Uterus (tissue), 3 donors: ENCODE measurements at regions not wholly inside any gene's neighbourhood (a gene's known extent, or its start where the extent isn't known, plus 50 kb on each side); places are given as distances from the start of the nearest gene placed in this dataset.

Experiments
- DNase-seq, 2 donors: peaks; one replicate each; pipeline ENCODE4 v3.0.0-alpha.2; 2019 to 2020
- H3K27ac ChIP-seq, 2 donors: fragments of 200-600 bp; sonication (generic); 1 replicate in 1 of 2; 2 replicates in 1 of 2; pipeline ENCODE4 v1.5.1; 2016 to 2018
- H3K27me3 ChIP-seq, 2 donors: fragments of 200-600 bp; sonication (generic); one replicate each; pipeline ENCODE4 v1.5.1; 2018 to 2019; ENCODE audit warnings: control low read depth in 1 of 2
- H3K36me3 ChIP-seq, 2 donors: fragments of 200-600 bp; sonication (generic); one replicate each; pipeline ENCODE4 v1.5.1; 2019; ENCODE audit warnings: control low read depth in 1 of 2
- H3K4me1 ChIP-seq, 2 donors: fragments of 200-600 bp; sonication (generic); one replicate each; pipeline ENCODE4 v1.5.1; 2018 to 2019; ENCODE audit warnings: control low read depth in 1 of 2
- H3K4me3 ChIP-seq, 2 donors: fragments of 200-600 bp; sonication (generic); 1 replicate in 1 of 2; 2 replicates in 1 of 2; pipeline ENCODE4 v1.5.1; 2018 to 2019; ENCODE audit warnings: mild to moderate bottlenecking in 1 of 2
- H3K9me3 ChIP-seq, 2 donors: fragments of 200-600 bp; sonication (generic); one replicate each; pipeline ENCODE4 v1.5.1; 2019; ENCODE audit warnings: control low read depth in 1 of 2
- CTCF ChIP-seq, 4 experiments: fragments of 200-600 bp in 2 of 4; fragments of 450-650 bp in 2 of 4; sonication (generic) in 2 of 4; IDR thresholded peaks; one replicate each; pipeline ENCODE4 v1.5.1; 2016 to 2019; ENCODE audit warnings: antibody characterized with exemption in 4 of 4, mild to moderate bottlenecking in 2 of 4, moderate library complexity in 1 of 4
- POLR2A ChIP-seq, 2 donors: fragments of 450-650 bp; IDR thresholded peaks; one replicate each; pipeline ENCODE4 v1.6.1; 2016; ENCODE audit warnings: antibody characterized with exemption in 2 of 2, mild to moderate bottlenecking in 1 of 2, moderate library complexity in 1 of 2
- intact Hi-C: fragments of 100-400 bp; cut with DNase I; formaldehyde crosslinking; loops from one replicate; pipeline ENCODE4 v1.15.1; 2023; ENCODE audit warnings: low total_unique reads
- donor health status: DM: yes; HTN: yes; CAD: no.

GRCh38 chr3:69675786-69676530 lies 63.3 kb upstream of the MITF start:
- no peaks in the 10 kb centered on the region for H3K27me3 ChIP-seq
- DNase-seq: no peak
- no peaks in the 10 kb centered on the region for H3K9me3 ChIP-seq
- no peaks in the 10 kb centered on the region for H3K4me1 ChIP-seq
- H3K36me3 ChIP-seq: no peaks in the 10 kb centered on the region
- H3K4me3 ChIP-seq: no peak overlapping the region
- intact Hi-C loops: loop anchor here (10.0 kb wide), 1 partner anchor 511 kb away; no protein-coding TSS in a partner anchor
- TF ChIP-seq CTCF (IDR thresholded peaks at IDR 0.05): no peak
- TF ChIP-seq POLR2A (IDR thresholded peaks at IDR 0.05): no peak
- no peak overlapping the region for H3K27ac ChIP-seq

GRCh38 chr3:69674752-69675151 lies 64.5 kb upstream of the MITF start:
- H3K9me3 ChIP-seq: no peaks in the 10 kb centered on the region
- no peak overlapping the region for H3K27ac ChIP-seq
- no peaks in the 10 kb centered on the region for H3K4me1 ChIP-seq
- intact Hi-C loops: loop anchor here (10.0 kb wide), 1 partner anchor 510 kb away; no protein-coding TSS in a partner anchor
- TF ChIP-seq CTCF (IDR thresholded peaks at IDR 0.05) (no peak), POLR2A (IDR thresholded peaks at IDR 0.05) (no peak)
- H3K4me3 ChIP-seq: no peak overlapping the region
- no peaks in the 10 kb centered on the region for H3K27me3 ChIP-seq
- DNase-seq: no peak
- no peaks in the 10 kb centered on the region for H3K36me3 ChIP-seq

GRCh38 chr3:69671082-69671952 lies 67.9 kb upstream of the MITF start:
- no peaks in the 10 kb centered on the region for H3K4me1 ChIP-seq
- TF ChIP-seq CTCF (IDR thresholded peaks at IDR 0.05): peak; percentile 65 to 86 (median 79)
- no peak for TF ChIP-seq POLR2A (IDR thresholded peaks at IDR 0.05)
- H3K36me3 ChIP-seq: no peaks in the 10 kb centered on the region
- peak; percentile 45 to 61 for DNase-seq
- H3K27ac ChIP-seq: peak overlapping the region; percentile 14 to 48
- no peaks in the 10 kb centered on the region for H3K27me3 ChIP-seq
- H3K9me3 ChIP-seq: no peaks in the 10 kb centered on the region
- intact Hi-C loops: loop anchor here (10.0 kb wide), 1 partner anchor 507 kb away; no protein-coding TSS in a partner anchor
- no peak overlapping the region for H3K4me3 ChIP-seq

- H3K36me3 ChIP-seq: no peaks in the 10 kb centered on the region
- no peaks in the 10 kb centered on the region for H3K4me1 ChIP-seq
- TF ChIP-seq POLR2A (IDR thresholded peaks at IDR 0.05) (no peak), CTCF (IDR thresholded peaks at IDR 0.05) (no peak)
- H3K27ac ChIP-seq: no peak overlapping the region
- no peaks in the 10 kb centered on the region for H3K27me3 ChIP-seq
- no peaks in the 10 kb centered on the region for H3K9me3 ChIP-seq
- no peak for DNase-seq
- intact Hi-C loops: no loop called here
- H3K4me3 ChIP-seq: no peak overlapping the region
Measured at GRCh38 chr3:69669070-69669469, 70.2 kb upstream of the MITF start.
